Right atrium auricular region (tissue), 2 donors: ENCODE measurements at regions not wholly inside any gene's neighbourhood (a gene's known extent, or its start where the extent isn't known, plus 50 kb on each side); places are given as distances from the start of the nearest gene placed in this dataset.
"Not testable (repeated sequence)": the region's sequence is repeated elsewhere in the genome, so short reads cannot be mapped to it uniquely, and the experiment has no call there.

ENCODE experiments used
- DNase-seq: peaks from one replicate; pipeline ENCODE4 v3.0.0-alpha.2; 2019; ENCODE audit warnings: low spot score
- H3K27ac ChIP-seq, 2 donors: fragments of 200-600 bp; sonication (generic); 1 replicate in 1 of 2; 2 replicates in 1 of 2; pipeline ENCODE4 v1.5.1; 2016 to 2019
- H3K27me3 ChIP-seq, 2 donors: fragments of 200-600 bp; sonication (generic); one replicate each; pipeline versions ENCODE4 v1.5.1 to v1.6.0; 2017 to 2019
- H3K36me3 ChIP-seq: fragments of 200-600 bp; sonication (generic); one replicate; pipeline ENCODE4 v1.5.1; 2016
- H3K4me1 ChIP-seq, 2 donors: fragments of 200-600 bp; sonication (generic); one replicate each; pipeline versions ENCODE4 v1.5.1 to v1.6.0; 2017 to 2019
- H3K4me3 ChIP-seq, 2 donors: fragments of 200-600 bp; sonication (generic); 1 replicate in 1 of 2; 2 replicates in 1 of 2; pipeline ENCODE4 v1.5.1; 2017 to 2019; ENCODE audit warnings: mild to moderate bottlenecking in 1 of 2, moderate library complexity in 1 of 2
- H3K9me3 ChIP-seq, 2 donors: fragments of 200-600 bp; sonication (generic); one replicate each; pipeline ENCODE4 v1.5.1; 2019
- TF ChIP-seq, protein P1 (sequence below), 2 donors: fragments of 200-600 bp; sonication (generic); IDR thresholded peaks; one replicate each; pipeline ENCODE4 v1.5.1; 2019; ENCODE audit warnings: antibody characterized with exemption in 2 of 2

DNA sequence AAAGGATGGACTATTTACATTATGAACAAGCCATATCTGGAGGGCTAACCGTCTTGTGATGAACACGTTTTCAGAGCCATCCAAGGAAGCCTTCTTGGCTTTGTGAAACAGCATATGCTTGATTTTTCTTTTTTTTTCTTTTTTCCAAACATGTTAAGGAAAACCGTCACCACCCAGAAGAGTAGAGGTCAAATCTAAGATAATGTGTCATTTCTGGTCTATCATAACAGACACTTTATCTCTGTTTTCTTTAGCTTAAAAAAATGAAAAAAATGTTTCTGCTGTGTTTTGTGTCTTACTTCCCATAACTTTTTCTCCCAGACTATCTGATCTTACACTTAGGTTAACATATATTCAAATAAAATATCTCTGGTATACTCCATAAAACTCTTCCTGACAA lies 76.1 kb upstream of the DGKB start:
- TF ChIP-seq, protein P1, sequence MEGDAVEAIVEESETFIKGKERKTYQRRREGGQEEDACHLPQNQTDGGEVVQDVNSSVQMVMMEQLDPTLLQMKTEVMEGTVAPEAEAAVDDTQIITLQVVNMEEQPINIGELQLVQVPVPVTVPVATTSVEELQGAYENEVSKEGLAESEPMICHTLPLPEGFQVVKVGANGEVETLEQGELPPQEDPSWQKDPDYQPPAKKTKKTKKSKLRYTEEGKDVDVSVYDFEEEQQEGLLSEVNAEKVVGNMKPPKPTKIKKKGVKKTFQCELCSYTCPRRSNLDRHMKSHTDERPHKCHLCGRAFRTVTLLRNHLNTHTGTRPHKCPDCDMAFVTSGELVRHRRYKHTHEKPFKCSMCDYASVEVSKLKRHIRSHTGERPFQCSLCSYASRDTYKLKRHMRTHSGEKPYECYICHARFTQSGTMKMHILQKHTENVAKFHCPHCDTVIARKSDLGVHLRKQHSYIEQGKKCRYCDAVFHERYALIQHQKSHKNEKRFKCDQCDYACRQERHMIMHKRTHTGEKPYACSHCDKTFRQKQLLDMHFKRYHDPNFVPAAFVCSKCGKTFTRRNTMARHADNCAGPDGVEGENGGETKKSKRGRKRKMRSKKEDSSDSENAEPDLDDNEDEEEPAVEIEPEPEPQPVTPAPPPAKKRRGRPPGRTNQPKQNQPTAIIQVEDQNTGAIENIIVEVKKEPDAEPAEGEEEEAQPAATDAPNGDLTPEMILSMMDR (IDR thresholded peaks at IDR 0.05): no peak
- Histone ChIP-seq H3K27ac (no peak overlapping the region), H3K36me3 (no peaks in the 10 kb centered on the region)

DNA sequence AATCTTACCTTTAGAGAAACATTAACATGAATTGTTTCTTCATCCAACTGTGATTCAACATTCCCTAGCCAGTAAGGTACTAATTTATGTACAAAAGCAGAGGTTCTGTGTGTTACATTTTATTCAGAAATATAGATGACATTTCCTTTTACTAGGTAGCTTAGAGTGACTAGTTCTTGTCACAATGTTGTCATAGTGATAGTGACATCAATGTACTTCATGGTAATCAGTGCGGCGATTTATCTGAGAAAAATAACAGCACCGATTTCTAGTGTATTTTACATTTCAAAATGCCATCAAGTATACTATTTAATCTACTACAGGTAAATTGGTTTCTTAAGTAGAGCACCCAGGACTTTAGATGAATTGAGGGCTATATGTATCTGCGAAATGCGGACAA lies 72.1 kb upstream of the DGKB start:
- H3K4me1 ChIP-seq: no peaks in the 10 kb centered on the region
- no peaks in the 10 kb centered on the region for H3K36me3 ChIP-seq
- H3K27me3 ChIP-seq: no peaks in the 10 kb centered on the region
- no peak overlapping the region for H3K4me3 ChIP-seq
- DNase-seq: no peak
- H3K9me3 ChIP-seq: no peaks in the 10 kb centered on the region
- TF ChIP-seq, protein P1 (IDR thresholded peaks at IDR 0.05): no peak
- no peak overlapping the region for H3K27ac ChIP-seq

More for the DNA sequence above, 76.1 kb upstream of the DGKB start:
- no peak for DNase-seq
- H3K27me3 ChIP-seq: no peaks in the 10 kb centered on the region
- H3K4me3 ChIP-seq: no peak overlapping the region
- H3K4me1 ChIP-seq: no peaks in the 10 kb centered on the region
- H3K9me3 ChIP-seq: peaks cover 0 to 4% of the 10 kb centered on the region in 2 donors

DNA sequence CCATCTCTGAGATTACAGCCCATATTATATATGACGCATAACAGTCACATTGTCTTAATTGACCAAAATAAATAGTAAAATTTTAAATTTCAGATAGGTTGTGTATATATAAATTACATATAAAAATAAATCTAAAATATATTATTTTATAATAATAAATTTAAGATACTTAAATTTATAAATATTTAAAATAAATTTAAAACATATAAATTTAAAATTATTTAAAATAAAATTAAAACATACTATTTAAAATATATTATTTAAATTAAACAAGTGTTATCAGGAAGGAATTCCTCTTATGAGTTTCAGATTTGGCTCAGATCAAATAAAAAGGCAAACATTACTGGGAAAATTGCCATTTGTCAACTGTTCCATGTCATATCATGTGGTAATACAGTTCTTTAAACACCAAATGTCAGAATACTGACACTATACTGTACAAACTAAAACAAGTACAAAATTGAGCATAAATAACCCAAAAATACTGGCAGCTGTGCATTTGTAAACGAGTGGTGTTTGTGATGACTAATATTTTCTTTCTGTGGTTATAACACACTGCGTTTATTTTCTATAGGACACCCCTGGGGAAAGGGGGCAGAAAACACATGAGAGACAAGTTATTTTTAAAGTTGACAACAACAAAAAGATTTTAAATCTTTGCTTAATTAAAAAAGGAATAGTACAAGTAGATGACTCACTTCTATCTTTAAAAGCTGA lies 71.3 kb upstream of the DGKB start:
- no peaks in the 10 kb centered on the region for H3K27me3 ChIP-seq
- H3K4me3 ChIP-seq: no peak overlapping the region
- H3K27ac ChIP-seq: no peak overlapping the region
- TF ChIP-seq, protein P1 (IDR thresholded peaks at IDR 0.05): no peak
- no peaks in the 10 kb centered on the region for H3K4me1 ChIP-seq
- DNase-seq: no peak
- H3K36me3 ChIP-seq: no peaks in the 10 kb centered on the region
- H3K9me3 ChIP-seq: no peaks in the 10 kb centered on the region

DNA sequence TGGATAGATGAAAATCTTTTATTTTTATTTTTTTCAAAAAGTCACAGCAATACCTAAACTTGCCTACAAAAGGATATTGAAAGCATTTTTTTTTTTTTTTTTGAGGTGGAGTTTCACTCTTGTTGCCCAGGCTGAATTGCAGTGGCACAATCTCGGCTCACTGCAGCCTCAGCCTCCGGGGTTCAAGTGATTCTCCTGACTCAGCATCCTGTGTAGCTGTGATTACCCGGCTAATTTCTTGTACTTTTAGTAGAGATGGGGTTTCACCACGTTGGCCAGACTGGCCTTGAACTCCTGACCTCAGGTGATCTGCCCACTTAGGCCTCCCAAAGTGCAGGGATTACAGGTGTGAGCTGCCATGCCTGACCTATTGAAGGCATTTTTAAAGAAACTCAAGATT lies 69.1 kb upstream of the DGKB start:
- H3K36me3 ChIP-seq, H3K27ac ChIP-seq, DNase-seq, H3K27me3 ChIP-seq, H3K4me1 ChIP-seq, H3K4me3 ChIP-seq, H3K9me3 ChIP-seq: not testable (repeated sequence)

DNA sequence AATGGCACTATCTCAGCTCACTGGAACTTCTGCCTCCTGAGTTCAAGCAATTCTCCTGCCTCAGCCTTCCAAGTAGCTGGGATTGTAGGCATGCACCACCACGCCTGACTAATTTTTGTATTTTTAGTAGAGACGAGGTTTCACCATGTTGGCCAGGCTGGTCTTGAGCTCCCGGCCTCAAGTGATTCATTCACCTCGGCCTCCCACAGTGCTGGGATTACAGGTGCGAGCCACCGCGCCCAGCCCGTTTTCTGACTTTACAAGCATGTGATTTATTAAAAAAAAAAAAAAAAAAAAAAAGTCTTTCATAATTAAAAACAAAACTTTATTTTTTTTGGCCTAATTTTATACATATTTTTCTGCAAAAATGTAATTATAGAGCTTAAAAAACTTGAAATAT lies 64.8 kb upstream of the DGKB start:
- not testable (repeated sequence) for H3K27ac ChIP-seq, H3K4me1 ChIP-seq, H3K9me3 ChIP-seq, DNase-seq, H3K4me3 ChIP-seq, H3K36me3 ChIP-seq, H3K27me3 ChIP-seq

DNA sequence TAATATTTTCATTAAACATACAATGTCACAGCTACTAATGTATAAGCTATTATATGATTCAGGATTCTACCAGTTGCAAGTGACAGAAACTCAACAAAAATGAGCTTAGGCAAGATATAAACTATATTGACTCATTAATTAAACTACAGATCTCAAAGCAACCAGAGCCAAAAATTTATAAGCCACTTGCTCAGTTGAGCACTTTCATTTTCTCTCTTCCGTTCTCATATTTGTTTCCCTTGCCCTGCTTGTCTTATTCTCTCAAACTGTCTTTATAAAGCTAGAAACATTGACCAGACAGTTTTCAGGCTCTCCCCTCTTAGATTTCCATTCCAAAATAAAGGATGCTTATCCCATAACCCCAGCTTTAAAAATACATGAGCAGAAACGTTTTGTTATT lies 60.2 kb upstream of the DGKB start:
- no peaks in the 10 kb centered on the region for H3K36me3 ChIP-seq
- no peaks in the 10 kb centered on the region for H3K4me1 ChIP-seq
- H3K27ac ChIP-seq: no peak overlapping the region
- TF ChIP-seq, protein P1 (IDR thresholded peaks at IDR 0.05): no peak
- no peaks in the 10 kb centered on the region for H3K27me3 ChIP-seq
- H3K4me3 ChIP-seq: no peak overlapping the region
- no peak for DNase-seq
- H3K9me3 ChIP-seq: no peaks in the 10 kb centered on the region

DNA sequence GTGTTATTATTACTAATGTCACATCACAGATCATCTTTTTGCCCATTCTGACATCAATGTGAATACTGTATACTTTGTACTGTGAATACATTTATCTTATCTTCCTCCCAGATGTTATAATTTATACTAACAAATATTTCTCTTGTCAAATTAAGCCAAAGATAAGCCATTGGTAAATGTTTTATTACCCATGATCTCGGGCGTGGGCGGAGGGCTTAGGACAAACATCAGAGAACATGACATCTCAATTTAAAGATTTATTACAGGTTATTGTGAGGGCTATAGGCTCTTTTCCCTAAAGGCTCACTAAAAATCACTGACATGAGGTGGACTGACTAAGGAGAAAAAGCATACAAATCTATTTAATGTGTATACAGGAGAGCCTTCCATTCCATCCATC lies 58.2 kb upstream of the DGKB start:
- Histone ChIP-seq H3K4me1 (no peaks in the 10 kb centered on the region), H3K36me3 (no peaks in the 10 kb centered on the region), H3K27me3 (no peaks in the 10 kb centered on the region), H3K9me3 (no peaks in the 10 kb centered on the region), H3K4me3 (no peak overlapping the region), H3K27ac (no peak overlapping the region)
- TF ChIP-seq, protein P1 (IDR thresholded peaks at IDR 0.05): no peak
- DNase-seq: no peak
